NK-92 (cell line): ENCODE measurements at regions not wholly inside any gene's neighbourhood (a gene's known extent, or its start where the extent isn't known, plus 50 kb on each side); places are given as distances from the start of the nearest gene placed in this dataset.

Experiments
- DNase-seq: peaks from one replicate; lab custom pipeline; 2025; ENCODE audit not compliant: unreplicated experiment; lab: John Stamatoyannopoulos, UW

- DNase-seq = no peak
These were observed 591.1 kb downstream of the BRD1 start for GRCh38 chr22:49236541-49237075.

- DNase-seq = no peak
These were observed 592.0 kb downstream of the BRD1 start for GRCh38 chr22:49235463-49236300.

- no peak for DNase-seq
These were observed 593.2 kb downstream of the BRD1 start for GRCh38 chr22:49234459-49234858.

GRCh38 chr22:49233507-49234100 lies 594.1 kb downstream of the BRD1 start:
- DNase-seq = no peak

GRCh38 chr22:49232319-49233067 lies 595.2 kb downstream of the BRD1 start:
- DNase-seq = no peak

- no peak for DNase-seq
These were observed 597.5 kb downstream of the BRD1 start for GRCh38 chr22:49230194-49230577.

GRCh38 chr22:49229483-49230193 lies 598.0 kb downstream of the BRD1 start:
- no peak for DNase-seq

GRCh38 chr22:49228431-49229037 lies 599.1 kb downstream of the BRD1 start:
- no peak for DNase-seq

GRCh38 chr22:49227670-49228069 lies 600.0 kb downstream of the BRD1 start:
- DNase-seq = no peak

- no peak for DNase-seq
These were observed 601.6 kb downstream of the BRD1 start for GRCh38 chr22:49226096-49226495.

GRCh38 chr22:49224243-49224642 lies 603.4 kb downstream of the BRD1 start:
- DNase-seq = no peak

- no peak for DNase-seq
These were observed 609.5 kb downstream of the BRD1 start for GRCh38 chr22:49218142-49218541.

GRCh38 chr22:49216579-49216978 lies 611.1 kb downstream of the BRD1 start:
- DNase-seq = no peak

- DNase-seq = no peak
These were observed 611.8 kb downstream of the BRD1 start for GRCh38 chr22:49215840-49216239.

GRCh38 chr22:49214976-49215375 lies 612.7 kb downstream of the BRD1 start:
- no peak for DNase-seq

GRCh38 chr22:49213731-49214352 lies 613.8 kb downstream of the BRD1 start:
- DNase-seq = no peak

GRCh38 chr22:49212466-49212865 lies 615.2 kb downstream of the BRD1 start:
- no peak for DNase-seq

GRCh38 chr22:49212002-49212401 lies 615.7 kb downstream of the BRD1 start:
- no peak for DNase-seq

GRCh38 chr22:49211176-49211575 lies 616.5 kb downstream of the BRD1 start:
- DNase-seq = no peak

GRCh38 chr22:49210606-49211005 lies 617.1 kb downstream of the BRD1 start:
- no peak for DNase-seq
